ENCODE measurements at regions not wholly inside any gene's neighbourhood (a gene's known extent, or its start where the extent isn't known, plus 50 kb on each side); places are given as distances from the start of the nearest gene placed in this dataset.

- H3K9me2 ChIP-seq (ENCODE audit: low read depth, low read length) = no peaks in the 10 kb centered on the region
- H2AFZ ChIP-seq (ENCODE audit: low read length) = no peak overlapping the region
- H3K4me1 ChIP-seq (ENCODE audit: insufficient read depth, low read length, severe bottlenecking) = no peaks in the 10 kb centered on the region
- H4K20me1 ChIP-seq (ENCODE audit: insufficient read depth, low read length) = no peaks in the 10 kb centered on the region
- no peak overlapping the region for H3K4me3 ChIP-seq (ENCODE audit: low read depth, low read length, poor library complexity, severe bottlenecking)
- H3K79me2 ChIP-seq (ENCODE audit: insufficient read depth, low read length) = no peaks in the 10 kb centered on the region
- no peak overlapping the region for H3K4me2 ChIP-seq (ENCODE audit: low read length)
- no peaks in the 10 kb centered on the region for H3F3A ChIP-seq (ENCODE audit: insufficient read depth, low read length)
- H3K27ac ChIP-seq (ENCODE audit: low read depth, low read length, poor library complexity, severe bottlenecking) = no peak overlapping the region
- no peaks in the 10 kb centered on the region for H3K36me3 ChIP-seq (ENCODE audit: insufficient read depth, low read length)
- no peaks in the 10 kb centered on the region for H3K27me3 ChIP-seq (ENCODE audit: insufficient read depth, low read length)
- H3K9ac ChIP-seq (ENCODE audit: low read length) = no peak overlapping the region
- TF ChIP-seq EZH2 (IDR thresholded peaks at IDR 0.05; ENCODE audit: borderline replicate concordance, low read length) = no peak
- no peak for TF ChIP-seq CTCF (IDR thresholded peaks at IDR 0.05; ENCODE audit: low read length)
- H3K9me3 ChIP-seq (ENCODE audit: low read length) = no peaks in the 10 kb centered on the region
These were observed 86.6 kb downstream of the RND3 start for GRCh38 chr2:150400849-150401248.

DNA sequence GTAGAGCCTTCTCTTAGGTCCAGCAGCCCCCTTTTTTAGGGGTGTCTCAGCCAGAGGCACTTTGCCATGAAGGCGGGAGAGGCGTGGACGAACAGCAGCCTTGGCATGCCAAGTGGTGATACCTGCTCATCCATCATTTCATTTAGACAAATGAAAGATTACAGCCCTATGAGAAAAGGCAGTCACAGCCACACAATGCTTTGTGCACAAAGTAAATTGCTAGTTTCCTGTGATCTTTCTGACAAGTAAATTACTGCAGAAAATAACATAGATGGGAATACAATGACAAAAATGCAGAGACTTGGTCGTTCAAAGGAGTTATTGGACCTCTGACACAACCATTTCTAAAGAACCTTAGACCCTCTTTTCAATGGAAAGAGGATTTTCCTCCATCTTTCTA lies 94.9 kb downstream of the RND3 start:
- Histone ChIP-seq H2AFZ (ENCODE audit: low read length) (no peak overlapping the region), H3K27ac (ENCODE audit: low read depth, low read length, poor library complexity, severe bottlenecking) (peak overlapping the region; percentile 79), H3K79me2 (ENCODE audit: insufficient read depth, low read length) (no peaks in the 10 kb centered on the region), H3K36me3 (ENCODE audit: insufficient read depth, low read length) (no peaks in the 10 kb centered on the region), H3K9me3 (ENCODE audit: low read length) (no peaks in the 10 kb centered on the region), H4K20me1 (ENCODE audit: insufficient read depth, low read length) (no peaks in the 10 kb centered on the region), H3K9me2 (ENCODE audit: low read depth, low read length) (no peaks in the 10 kb centered on the region), H3K4me2 (ENCODE audit: low read length) (no peak overlapping the region), H3K4me1 (ENCODE audit: insufficient read depth, low read length, severe bottlenecking) (peaks cover 9% of the 10 kb centered on the region), H3K27me3 (ENCODE audit: insufficient read depth, low read length) (no peaks in the 10 kb centered on the region), H3F3A (ENCODE audit: insufficient read depth, low read length) (no peaks in the 10 kb centered on the region), H3K9ac (ENCODE audit: low read length) (no peak overlapping the region), H3K4me3 (ENCODE audit: low read depth, low read length, poor library complexity, severe bottlenecking) (no peak overlapping the region)
- no peak for TF ChIP-seq EZH2 (IDR thresholded peaks at IDR 0.05; ENCODE audit: borderline replicate concordance, low read length)
- TF ChIP-seq CTCF (IDR thresholded peaks at IDR 0.05; ENCODE audit: low read length) = no peak

- Histone ChIP-seq H3K4me1 (ENCODE audit: insufficient read depth, low read length, severe bottlenecking) (peaks cover 9% of the 10 kb centered on the region), H2AFZ (ENCODE audit: low read length) (no peak overlapping the region), H3K4me2 (ENCODE audit: low read length) (no peak overlapping the region)
These were observed 95.7 kb downstream of the RND3 start for GRCh38 chr2:150391779-150392178.

More at GRCh38 chr2:150391779-150392178, 95.7 kb downstream of the RND3 start:
- H3K27ac ChIP-seq (ENCODE audit: low read depth, low read length, poor library complexity, severe bottlenecking) = peak overlapping the region; percentile 79
- no peaks in the 10 kb centered on the region for H4K20me1 ChIP-seq (ENCODE audit: insufficient read depth, low read length)
- H3K9ac ChIP-seq (ENCODE audit: low read length) = no peak overlapping the region
- no peaks in the 10 kb centered on the region for H3K27me3 ChIP-seq (ENCODE audit: insufficient read depth, low read length)
- H3K4me3 ChIP-seq (ENCODE audit: low read depth, low read length, poor library complexity, severe bottlenecking) = no peak overlapping the region
- TF ChIP-seq CTCF (IDR thresholded peaks at IDR 0.05; ENCODE audit: low read length) = no peak
- TF ChIP-seq EZH2 (IDR thresholded peaks at IDR 0.05; ENCODE audit: borderline replicate concordance, low read length) = no peak
- no peaks in the 10 kb centered on the region for H3F3A ChIP-seq (ENCODE audit: insufficient read depth, low read length)
- no peaks in the 10 kb centered on the region for H3K9me3 ChIP-seq (ENCODE audit: low read length)
- no peaks in the 10 kb centered on the region for H3K36me3 ChIP-seq (ENCODE audit: insufficient read depth, low read length)
- H3K79me2 ChIP-seq (ENCODE audit: insufficient read depth, low read length) = no peaks in the 10 kb centered on the region
- H3K9me2 ChIP-seq (ENCODE audit: low read depth, low read length) = no peaks in the 10 kb centered on the region
